SK-N-SH treated with all-trans-retinoic acid at 6 μM for 48 hours (cell line): ENCODE measurements at regions not wholly inside any gene's neighbourhood (a gene's known extent, or its start where the extent isn't known, plus 50 kb on each side); places are given as distances from the start of the nearest gene placed in this dataset.

Experiments
- ARNTL ChIP-seq: fragments of 450-650 bp; formaldehyde crosslinking; IDR thresholded peaks from 2 replicates; pipeline ENCODE4 v1.5.0; 2020; ENCODE audit warnings: low read depth, mild to moderate bottlenecking, moderate library complexity, borderline replicate concordance
- CREB5 ChIP-seq: fragments of 250-450 bp; sonication (Bioruptor Pico); IDR thresholded peaks from 2 replicates; pipeline ENCODE4 v1.5.1; 2020; ENCODE audit warnings: low read depth, mild to moderate bottlenecking, moderate library complexity
- CSDC2 ChIP-seq: fragments of 250-450 bp; sonication (Bioruptor Pico); IDR thresholded peaks from 2 replicates; pipeline ENCODE4 v1.5.0; 2020; ENCODE audit warnings: mild to moderate bottlenecking, moderate library complexity
- CSRNP3 ChIP-seq: fragments of 250-450 bp; sonication (Bioruptor Pico); IDR thresholded peaks from 2 replicates; pipeline ENCODE4 v1.5.1; 2021; ENCODE audit warnings: mild to moderate bottlenecking, moderate library complexity
- ISL1 ChIP-seq: fragments of 250-450 bp; sonication (Bioruptor Pico); IDR thresholded peaks from 2 replicates; pipeline ENCODE4 v2.1.2; 2022; ENCODE audit warnings: mild to moderate bottlenecking, moderate library complexity
- OSR1 ChIP-seq: fragments of 250-450 bp; sonication (Bioruptor Pico); IDR thresholded peaks from 2 replicates; pipeline ENCODE4 v1.8.0; 2022; ENCODE audit warnings: moderate library complexity, mild to moderate bottlenecking, inconsistent platforms
- PATZ1 ChIP-seq: fragments of 250-450 bp; sonication (Bioruptor Pico); IDR thresholded peaks from 2 replicates; pipeline ENCODE4 v1.8.0; 2020; ENCODE audit warnings: mild to moderate bottlenecking, moderate library complexity, borderline replicate concordance
- ZFP3 ChIP-seq: fragments of 250-450 bp; sonication (Bioruptor Pico); IDR thresholded peaks from 2 replicates; pipeline ENCODE4 v1.5.0; 2020; ENCODE audit warnings: mild to moderate bottlenecking, moderate library complexity
- ZFP30 ChIP-seq: fragments of 450-650 bp; formaldehyde crosslinking; IDR thresholded peaks from 2 replicates; pipeline ENCODE4 v1.5.0; 2022; ENCODE audit warnings: mild to moderate bottlenecking, moderate library complexity
- TF ChIP-seq, protein P1 (sequence below): fragments of 250-450 bp; sonication (Bioruptor Pico); IDR thresholded peaks from 2 replicates; pipeline ENCODE4 v1.5.0; 2020; ENCODE audit warnings: mild to moderate bottlenecking, moderate library complexity

GRCh38 chr15:67972377-67972776, 81.7 kb upstream of the PIAS1 start:
- no peak for TF ChIP-seq PATZ1
- no peak for TF ChIP-seq ARNTL (CRISPR knock-in tag)
- TF ChIP-seq OSR1 (CRISPR knock-in tag): no peak
- TF ChIP-seq ISL1 (CRISPR knock-in tag): no peak
- TF ChIP-seq CREB5: no peak
- TF ChIP-seq ZFP30 (CRISPR knock-in tag): no peak
- TF ChIP-seq ZFP3 (CRISPR knock-in tag): no peak
- TF ChIP-seq CSRNP3 (CRISPR knock-in tag): no peak
- TF ChIP-seq CSDC2 (CRISPR knock-in tag): no peak
- TF ChIP-seq, protein P1, sequence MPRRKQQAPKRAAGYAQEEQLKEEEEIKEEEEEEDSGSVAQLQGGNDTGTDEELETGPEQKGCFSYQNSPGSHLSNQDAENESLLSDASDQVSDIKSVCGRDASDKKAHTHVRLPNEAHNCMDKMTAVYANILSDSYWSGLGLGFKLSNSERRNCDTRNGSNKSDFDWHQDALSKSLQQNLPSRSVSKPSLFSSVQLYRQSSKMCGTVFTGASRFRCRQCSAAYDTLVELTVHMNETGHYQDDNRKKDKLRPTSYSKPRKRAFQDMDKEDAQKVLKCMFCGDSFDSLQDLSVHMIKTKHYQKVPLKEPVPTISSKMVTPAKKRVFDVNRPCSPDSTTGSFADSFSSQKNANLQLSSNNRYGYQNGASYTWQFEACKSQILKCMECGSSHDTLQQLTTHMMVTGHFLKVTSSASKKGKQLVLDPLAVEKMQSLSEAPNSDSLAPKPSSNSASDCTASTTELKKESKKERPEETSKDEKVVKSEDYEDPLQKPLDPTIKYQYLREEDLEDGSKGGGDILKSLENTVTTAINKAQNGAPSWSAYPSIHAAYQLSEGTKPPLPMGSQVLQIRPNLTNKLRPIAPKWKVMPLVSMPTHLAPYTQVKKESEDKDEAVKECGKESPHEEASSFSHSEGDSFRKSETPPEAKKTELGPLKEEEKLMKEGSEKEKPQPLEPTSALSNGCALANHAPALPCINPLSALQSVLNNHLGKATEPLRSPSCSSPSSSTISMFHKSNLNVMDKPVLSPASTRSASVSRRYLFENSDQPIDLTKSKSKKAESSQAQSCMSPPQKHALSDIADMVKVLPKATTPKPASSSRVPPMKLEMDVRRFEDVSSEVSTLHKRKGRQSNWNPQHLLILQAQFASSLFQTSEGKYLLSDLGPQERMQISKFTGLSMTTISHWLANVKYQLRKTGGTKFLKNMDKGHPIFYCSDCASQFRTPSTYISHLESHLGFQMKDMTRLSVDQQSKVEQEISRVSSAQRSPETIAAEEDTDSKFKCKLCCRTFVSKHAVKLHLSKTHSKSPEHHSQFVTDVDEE (CRISPR knock-in tag): no peak
